CD4-positive, CD25-positive, alpha-beta regulatory T cell (primary cell): ENCODE measurements at regions not wholly inside any gene's neighbourhood (a gene's known extent, or its start where the extent isn't known, plus 50 kb on each side); places are given as distances from the start of the nearest gene placed in this dataset.

Experiments used
- ATAC-seq, 2 donors: fragments of 150-1000 bp; cut with Tn5 transposase; one replicate each; pipeline ENCODE4 v1.10.0; 2021; ENCODE audit warnings: low read depth in 2 of 2, moderate number of reproducible peaks in 2 of 2, moderate library complexity in 1 of 2
- DNase-seq, 3 donors: peaks; one replicate each; pipeline versions ENCODE4 v3.0.0 to v3.0.0-alpha.2; 2012 to 2022; ENCODE audit warnings: mixed read lengths in 1 of 3
- H3K27ac ChIP-seq: one replicate; pipeline ENCODE4 v1.7.0; 2013; ENCODE audit warnings: mild to moderate bottlenecking, low read length; ENCODE audit not compliant: insufficient read depth, poor library complexity, severe bottlenecking
- H3K27me3 ChIP-seq: one replicate; pipeline ENCODE4 v1.7.0; 2013; ENCODE audit warnings: low read length; ENCODE audit not compliant: control insufficient read depth, insufficient read depth
- H3K36me3 ChIP-seq: one replicate; pipeline ENCODE4 v1.7.0; 2013; ENCODE audit warnings: mild to moderate bottlenecking, low read length, moderate library complexity; ENCODE audit not compliant: control insufficient read depth, insufficient read depth
- H3K4me1 ChIP-seq: 2 replicates; pipeline ENCODE4 v1.7.0; 2013; ENCODE audit warnings: mild to moderate bottlenecking, low read length; ENCODE audit not compliant: insufficient read depth, control insufficient read depth, poor library complexity, severe bottlenecking
- H3K4me3 ChIP-seq: one replicate; pipeline ENCODE4 v1.7.0; 2013; ENCODE audit warnings: low read depth, mild to moderate bottlenecking, low read length, moderate library complexity
- H3K9me3 ChIP-seq, 2 experiments: 1 replicate in 1 of 2; 2 replicates in 1 of 2; pipeline ENCODE4 v1.7.0; 2013; ENCODE audit warnings: low read length in 2 of 2, mild to moderate bottlenecking in 1 of 2, moderate library complexity in 1 of 2; ENCODE audit not compliant: control insufficient read depth in 2 of 2
- H3K27ac Mint-ChIP-seq, 3 donors: one replicate each; pipeline ENCODE4 v1.8.0; 2020 to 2022; ENCODE audit warnings: mild to moderate bottlenecking in 3 of 3, mixed read lengths in 3 of 3, moderate library complexity in 2 of 3
- H3K27me3 Mint-ChIP-seq: one replicate; pipeline ENCODE4 v1.8.0; 2022; ENCODE audit warnings: mild to moderate bottlenecking, mixed read lengths
- H3K36me3 Mint-ChIP-seq: one replicate; pipeline ENCODE4 v1.8.0; 2020; ENCODE audit warnings: mixed read lengths
- H3K4me1 Mint-ChIP-seq, 4 donors: one replicate each; pipeline ENCODE4 v1.8.0; 2020 to 2022; ENCODE audit warnings: mixed read lengths in 4 of 4, mild to moderate bottlenecking in 1 of 4
- H3K4me3 Mint-ChIP-seq, 4 donors: one replicate each; pipeline ENCODE4 v1.8.0; 2020 to 2022; ENCODE audit warnings: mild to moderate bottlenecking in 4 of 4, mixed read lengths in 4 of 4, moderate library complexity in 3 of 4
- H3K9me3 Mint-ChIP-seq, 7 donors: one replicate each; pipeline ENCODE4 v1.8.0; 2020 to 2022; ENCODE audit warnings: mixed read lengths in 7 of 7, mild to moderate bottlenecking in 3 of 7, moderate library complexity in 2 of 7

DNA sequence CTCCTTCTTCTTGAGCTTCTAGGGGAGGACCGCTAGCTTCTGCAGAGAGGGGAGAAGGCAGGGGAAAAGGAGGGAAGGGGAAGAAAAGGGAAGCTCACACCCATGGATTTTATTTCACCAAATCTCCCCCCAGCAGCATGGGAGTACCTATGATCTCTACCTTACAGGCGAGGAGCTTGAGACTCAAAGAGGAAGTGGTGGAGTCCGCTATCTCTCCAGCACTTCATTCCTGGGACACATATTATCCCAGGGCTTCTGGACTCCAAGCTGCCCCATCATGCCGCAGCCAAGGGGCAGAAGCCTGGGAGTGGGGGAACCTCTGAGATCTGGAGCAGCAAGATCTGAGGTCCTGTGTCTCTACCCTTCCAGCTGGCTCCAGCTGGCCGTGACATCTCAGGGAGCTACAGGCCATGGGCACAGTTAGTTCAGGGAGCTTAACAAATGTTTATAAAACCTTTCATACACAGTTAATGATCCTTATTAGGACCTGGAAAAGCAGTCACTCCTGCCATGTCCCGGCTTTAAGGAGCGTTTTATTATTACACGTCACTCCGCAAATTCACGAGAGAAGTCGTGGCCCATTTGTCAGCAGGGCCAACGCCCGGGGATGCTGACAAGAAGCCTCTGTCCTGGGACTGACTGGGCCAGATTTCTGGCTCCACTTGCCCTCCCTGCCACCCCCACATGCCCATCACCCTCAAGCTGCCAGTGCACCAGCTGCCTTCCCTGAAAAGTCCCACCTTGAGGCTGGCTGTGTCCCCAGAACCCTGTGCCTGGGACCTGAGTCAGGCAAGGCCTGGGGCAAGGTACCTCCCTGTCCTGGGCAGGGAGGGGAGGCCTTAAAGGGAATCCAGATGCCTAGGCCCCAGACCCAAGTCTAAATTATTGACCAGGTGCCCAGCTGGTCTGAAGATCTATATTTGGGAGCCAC is 132.1 kb upstream of the ZMIZ1 start:
- no peak overlapping the region for H3K27ac ChIP-seq
- Mint-ChIP-seq H3K36me3 (no peaks in the 10 kb centered on the region), H3K27ac (no peak overlapping the region), H3K4me1 (peaks cover 0 to 2% (median 0%) of the 10 kb centered on the region in 4 donors), H3K9me3 (no peaks in the 10 kb centered on the region), H3K27me3 (peaks cover 5% of the 10 kb centered on the region), H3K4me3 (no peak overlapping the region)
- H3K4me1 ChIP-seq: no peaks in the 10 kb centered on the region
- DNase-seq (no peak), ATAC-seq (no peak)
- no peaks in the 10 kb centered on the region for H3K9me3 ChIP-seq
- no peaks in the 10 kb centered on the region for H3K27me3 ChIP-seq
- no peaks in the 10 kb centered on the region for H3K36me3 ChIP-seq
- H3K4me3 ChIP-seq: no peak overlapping the region

DNA sequence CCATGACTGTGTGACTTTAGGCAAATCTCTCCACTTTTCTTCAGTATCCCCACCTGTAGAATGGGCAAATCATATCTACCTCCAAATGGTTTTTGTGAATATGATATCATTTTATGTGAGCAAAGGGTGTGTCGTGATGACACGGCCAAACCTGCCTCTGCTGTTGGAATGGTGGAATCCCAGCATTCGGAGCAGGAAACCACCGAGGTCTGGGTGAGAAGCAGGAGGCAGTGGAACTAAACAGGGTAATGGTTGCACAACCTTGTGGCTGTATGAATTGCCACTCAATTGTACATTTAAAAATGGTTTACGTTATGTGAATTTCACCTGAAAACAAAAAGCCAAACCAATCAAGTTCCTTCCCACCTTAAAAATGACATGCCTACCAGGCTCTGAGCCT is 131.4 kb upstream of the ZMIZ1 start:
- no peak overlapping the region for H3K27ac ChIP-seq
- no peak for ATAC-seq
- H3K4me1 Mint-ChIP-seq: peaks cover 0 to 2% (median 0%) of the 10 kb centered on the region in 4 donors
- H3K36me3 Mint-ChIP-seq: no peaks in the 10 kb centered on the region
- no peak for DNase-seq
- H3K27me3 Mint-ChIP-seq: peaks cover 5% of the 10 kb centered on the region
- H3K36me3 ChIP-seq: no peaks in the 10 kb centered on the region
- no peaks in the 10 kb centered on the region for H3K27me3 ChIP-seq
- H3K9me3 ChIP-seq: no peaks in the 10 kb centered on the region
- H3K4me1 ChIP-seq: no peaks in the 10 kb centered on the region
- H3K9me3 Mint-ChIP-seq: no peaks in the 10 kb centered on the region
- H3K27ac Mint-ChIP-seq: no peak overlapping the region
- no peak overlapping the region for H3K4me3 ChIP-seq
- no peak overlapping the region for H3K4me3 Mint-ChIP-seq

DNA sequence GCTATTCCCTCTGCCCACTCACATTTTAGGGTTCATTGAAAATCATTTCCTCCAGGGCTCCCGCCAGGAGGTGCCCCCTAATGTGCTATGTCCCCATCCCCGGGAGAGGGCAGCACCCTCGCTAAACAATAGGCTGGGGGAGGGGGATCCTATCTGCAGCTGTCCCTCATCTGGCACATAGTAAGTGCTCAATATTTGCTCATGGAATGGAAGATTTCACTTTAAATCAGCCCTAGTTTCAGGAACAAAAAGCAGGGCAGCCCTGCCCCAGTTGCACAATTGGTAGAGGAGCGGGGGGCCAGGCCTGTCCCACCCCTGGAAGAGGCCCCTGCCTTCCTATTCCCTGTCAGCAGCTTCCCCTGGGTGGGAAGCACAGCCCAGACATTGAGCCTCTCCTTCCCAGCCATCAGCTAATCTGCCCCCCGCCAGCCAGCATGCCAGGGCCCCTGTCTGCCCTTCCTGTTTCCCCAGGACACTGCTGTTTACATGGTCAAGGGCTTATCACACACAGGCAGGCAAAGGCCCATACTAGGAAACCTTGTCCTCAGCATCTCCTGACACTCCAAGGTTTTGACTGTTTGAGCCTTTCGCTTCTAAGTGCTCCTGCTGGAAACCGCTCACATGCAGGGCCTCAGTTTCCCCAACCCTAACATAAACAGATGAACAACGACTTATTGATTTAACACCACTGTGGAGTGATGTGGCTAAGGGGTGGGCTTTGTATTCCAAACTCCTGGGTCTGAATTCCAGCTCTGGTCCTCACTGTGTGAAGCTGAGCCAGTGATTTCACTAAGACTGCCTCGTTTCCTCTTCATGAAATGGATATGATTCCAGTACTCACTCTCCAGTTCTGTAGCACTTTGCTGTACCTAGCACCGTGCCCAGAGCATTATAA is 130.7 kb upstream of the ZMIZ1 start:
- H3K4me1 ChIP-seq: no peaks in the 10 kb centered on the region
- peaks cover 0 to 6% (median 0%) of the 10 kb centered on the region in 7 donors for H3K9me3 Mint-ChIP-seq
- no peaks in the 10 kb centered on the region for H3K27me3 ChIP-seq
- peaks cover 4% of the 10 kb centered on the region for H3K36me3 Mint-ChIP-seq
- peak in 2 of 3 donors; percentile 10 to 13 for DNase-seq
- no peak overlapping the region for H3K4me3 Mint-ChIP-seq
- H3K4me1 Mint-ChIP-seq: peaks cover 0 to 2% (median 0%) of the 10 kb centered on the region in 4 donors
- H3K27me3 Mint-ChIP-seq: no peaks in the 10 kb centered on the region
- H3K4me3 ChIP-seq: no peak overlapping the region
- no peak overlapping the region for H3K27ac ChIP-seq
- H3K9me3 ChIP-seq: no peaks in the 10 kb centered on the region
- H3K27ac Mint-ChIP-seq: no peak overlapping the region
- no peak for ATAC-seq
- H3K36me3 ChIP-seq: no peaks in the 10 kb centered on the region

DNA sequence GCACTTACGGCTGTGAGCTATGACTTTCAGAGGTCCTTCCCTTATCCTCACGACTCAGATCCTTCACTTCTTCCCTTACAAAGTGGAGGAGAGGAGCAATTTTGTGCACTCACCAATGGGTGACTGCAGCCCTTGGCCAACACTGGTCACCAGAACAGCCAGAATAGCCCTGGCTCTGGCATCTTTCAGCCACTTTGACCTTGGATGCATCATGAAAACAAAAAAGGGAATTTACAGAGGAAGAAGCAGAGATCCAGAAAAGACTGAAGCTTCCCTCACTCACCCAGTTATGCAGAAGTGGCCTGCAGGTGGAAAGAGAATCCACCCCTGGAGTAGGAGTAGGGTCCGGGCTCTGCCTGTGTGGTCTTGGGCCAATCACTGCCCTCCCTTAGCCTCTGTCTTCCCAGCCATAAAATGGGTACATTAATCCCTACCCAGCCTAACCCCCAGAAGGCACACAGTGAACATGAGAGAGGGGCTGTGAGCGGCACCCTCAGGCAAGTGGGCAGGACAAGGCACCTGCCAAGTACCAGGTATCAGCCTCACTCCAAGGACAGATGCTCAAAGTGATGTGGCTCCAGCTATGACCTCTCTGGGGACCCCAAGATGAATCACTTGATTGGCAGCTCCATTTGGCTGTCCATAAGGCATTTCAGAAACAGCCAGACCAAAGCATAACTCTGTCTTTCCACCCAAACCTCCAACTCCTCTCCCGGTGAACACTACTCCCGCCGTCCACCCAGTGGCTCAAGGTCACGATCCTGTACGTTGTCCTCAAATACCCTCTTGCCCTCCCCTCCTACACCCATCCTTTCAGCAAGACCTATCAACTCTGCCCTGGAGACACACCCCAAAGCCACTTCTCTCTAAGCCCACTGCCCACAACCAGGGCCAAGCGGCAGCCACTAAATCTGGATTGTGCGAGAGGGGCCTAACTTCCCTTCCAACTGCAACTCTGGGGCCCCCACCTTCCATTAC is 129.8 kb upstream of the ZMIZ1 start:
- no peak overlapping the region for H3K4me3 ChIP-seq
- H3K4me3 Mint-ChIP-seq: no peak overlapping the region
- H3K36me3 Mint-ChIP-seq: peaks cover 4% of the 10 kb centered on the region
- ATAC-seq (no peak), DNase-seq (no peak)
- peaks cover 0 to 2% (median under 1%) of the 10 kb centered on the region in 4 donors for H3K4me1 Mint-ChIP-seq
- no peaks in the 10 kb centered on the region for H3K4me1 ChIP-seq
- H3K9me3 ChIP-seq: no peaks in the 10 kb centered on the region
- peaks cover 0 to 6% (median 0%) of the 10 kb centered on the region in 7 donors for H3K9me3 Mint-ChIP-seq
- no peaks in the 10 kb centered on the region for H3K27me3 ChIP-seq
- no peak overlapping the region for H3K27ac Mint-ChIP-seq
- H3K27me3 Mint-ChIP-seq: no peaks in the 10 kb centered on the region
- no peaks in the 10 kb centered on the region for H3K36me3 ChIP-seq
- no peak overlapping the region for H3K27ac ChIP-seq

DNA sequence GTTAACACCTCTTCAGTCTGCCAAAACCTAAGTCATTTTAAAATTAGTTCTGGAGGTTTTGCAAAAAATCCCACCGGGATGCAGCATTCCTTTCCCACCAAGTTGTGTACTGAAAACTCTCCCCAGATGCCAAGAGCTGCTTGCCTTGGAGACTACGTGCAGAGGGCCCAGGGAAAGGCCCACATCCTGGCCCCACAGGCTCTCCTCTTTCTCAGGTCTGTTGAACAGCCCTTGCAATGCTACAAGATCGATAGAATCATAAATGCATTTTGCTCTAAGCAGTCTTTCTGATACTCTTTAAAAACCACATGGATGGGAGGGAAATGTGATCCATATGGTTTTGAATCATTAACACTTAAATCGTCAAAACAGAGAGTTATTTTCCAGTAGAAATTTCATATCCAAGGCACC is 126.7 kb upstream of the ZMIZ1 start:
- DNase-seq: no peak
- peaks cover 4% of the 10 kb centered on the region for H3K36me3 Mint-ChIP-seq
- no peak overlapping the region for H3K4me3 Mint-ChIP-seq
- Histone ChIP-seq H3K27me3 (no peaks in the 10 kb centered on the region), H3K36me3 (no peaks in the 10 kb centered on the region), H3K9me3 (no peaks in the 10 kb centered on the region), H3K4me3 (no peak overlapping the region), H3K27ac (no peak overlapping the region), H3K4me1 (no peaks in the 10 kb centered on the region)
- ATAC-seq: no peak
- H3K9me3 Mint-ChIP-seq: peaks cover 0 to 6% (median 0%) of the 10 kb centered on the region in 7 donors
- no peak overlapping the region for H3K27ac Mint-ChIP-seq
- peaks cover 0 to 15% (median under 1%) of the 10 kb centered on the region in 4 donors for H3K4me1 Mint-ChIP-seq
- H3K27me3 Mint-ChIP-seq: no peaks in the 10 kb centered on the region

DNA sequence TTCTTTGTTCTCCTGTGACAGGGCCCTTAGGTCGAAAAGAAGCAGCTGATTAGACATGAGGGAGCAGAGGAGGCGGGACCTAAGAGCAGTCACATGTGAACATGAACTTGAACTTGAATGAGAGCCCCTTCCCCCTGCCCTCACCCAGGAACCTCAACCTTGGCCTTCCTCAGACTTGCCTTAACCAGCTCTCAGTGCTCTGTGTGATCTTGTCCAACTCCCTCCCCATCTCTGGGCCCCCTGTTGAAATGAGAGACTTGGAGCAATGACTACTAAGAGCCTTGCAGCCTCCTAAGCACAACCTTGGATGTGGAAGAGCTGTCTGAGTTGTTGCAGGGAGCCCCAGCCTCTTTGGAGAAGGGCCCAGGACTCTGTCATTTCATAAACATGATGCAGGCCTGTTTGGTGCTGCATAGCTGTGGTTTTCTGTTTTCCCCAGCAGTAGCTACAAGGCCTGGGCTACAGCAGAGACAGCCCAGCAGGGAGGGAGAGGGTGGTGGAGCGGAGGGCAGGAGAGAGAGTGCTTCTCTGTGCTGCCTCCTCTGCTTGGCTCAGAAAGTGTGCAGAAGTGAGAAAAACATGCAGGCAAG is 123.9 kb upstream of the ZMIZ1 start:
- DNase-seq (no peak), ATAC-seq (no peak)
- no peaks in the 10 kb centered on the region for H3K4me1 ChIP-seq
- Mint-ChIP-seq H3K4me3 (no peak overlapping the region), H3K27me3 (no peaks in the 10 kb centered on the region), H3K4me1 (peaks cover 0 to 15% (median 0%) of the 10 kb centered on the region in 4 donors), H3K36me3 (peaks cover 4% of the 10 kb centered on the region), H3K9me3 (peaks cover 0 to 6% (median 0%) of the 10 kb centered on the region in 7 donors), H3K27ac (peak overlapping the region; percentile 4 to 86 (median 63))
- no peak overlapping the region for H3K27ac ChIP-seq
- no peaks in the 10 kb centered on the region for H3K9me3 ChIP-seq
- no peak overlapping the region for H3K4me3 ChIP-seq
- H3K27me3 ChIP-seq: no peaks in the 10 kb centered on the region
- H3K36me3 ChIP-seq: no peaks in the 10 kb centered on the region
